ENCODE measurements at regions not wholly inside any gene's neighbourhood (a gene's known extent, or its start where the extent isn't known, plus 50 kb on each side); places are given as distances from the start of the nearest gene placed in this dataset.

DNA sequence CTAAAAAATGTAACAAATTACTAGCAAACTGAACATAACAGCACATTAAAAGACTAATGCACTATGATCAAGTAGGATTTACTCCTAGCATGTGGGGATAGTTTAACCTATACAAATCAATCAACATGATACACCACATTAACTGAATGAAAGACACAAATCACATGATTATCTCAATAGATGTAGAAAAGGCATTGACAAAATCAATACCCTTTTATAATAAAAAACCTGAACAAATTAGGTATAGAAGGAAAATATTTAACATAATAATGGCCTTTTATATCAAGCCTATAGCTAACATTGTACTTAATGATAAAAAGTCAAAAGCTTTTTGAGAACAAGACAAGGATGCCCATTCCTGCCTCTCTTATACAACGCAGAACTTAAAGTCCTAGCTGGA is 540.0 kb downstream of the RERGL start:
- TF ChIP-seq CTCF (IDR thresholded peaks at IDR 0.05) = no peak
- no peak for TF ChIP-seq POLR2A (IDR thresholded peaks at IDR 0.05)

Measured in uterus (tissue), 2 donors.